ENCODE measurements at regions not wholly inside any gene's neighbourhood (a gene's known extent, or its start where the extent isn't known, plus 50 kb on each side); places are given as distances from the start of the nearest gene placed in this dataset.

DNA sequence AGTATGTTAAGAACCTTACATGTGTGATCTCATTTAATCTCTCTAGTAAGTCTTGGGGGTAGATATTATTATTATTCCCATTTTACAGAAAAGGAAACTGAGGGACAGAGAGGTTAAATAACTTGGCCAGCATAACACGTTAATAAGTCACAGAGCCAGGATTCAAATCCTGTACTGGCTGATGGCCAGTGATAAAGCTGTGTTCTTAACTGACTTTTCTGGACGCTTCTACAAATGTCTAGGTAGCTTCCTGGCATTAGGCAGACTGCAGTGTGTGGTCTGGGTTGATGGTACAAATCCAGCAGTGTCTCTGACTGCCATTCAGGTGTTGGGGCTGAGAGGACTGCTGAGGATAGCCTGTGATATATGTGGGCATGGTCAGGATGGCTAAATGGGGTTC is 125.8 kb upstream of the CXCL14 start:
- Histone ChIP-seq H2BK12ac (ENCODE audit: low read depth, low read length) (no peak overlapping the region), H4K8ac (ENCODE audit: extremely low read depth, insufficient read depth, low read length) (no peak overlapping the region), H2AFZ (ENCODE audit: low read length) (no peak overlapping the region), H4K5ac (ENCODE audit: insufficient read length, low read depth, low read length) (no peak overlapping the region), H2BK20ac (ENCODE audit: low read length) (no peak overlapping the region), H3K23me2 (ENCODE audit: low read depth, low read length) (no peaks in the 10 kb centered on the region), H4K20me1 (replicated peaks in 1 of 2; ENCODE audit: control insufficient read depth in 1 of 2, insufficient read depth in 2 of 2, low read length in 2 of 2) (no peaks in the 10 kb centered on the region), H3K27me3 (replicated peaks in 1 of 4; ENCODE audit: control insufficient read depth in 3 of 4, extremely low read depth in 1 of 4, insufficient read depth in 3 of 4, low read length in 3 of 4) (no peaks in the 10 kb centered on the region; a peak in 1 of 7 replicates), H3K14ac (ENCODE audit: insufficient read length) (no peak overlapping the region), H3K79me1 (ENCODE audit: low read depth, low read length) (no peaks in the 10 kb centered on the region; the same call in 1 of the 2 replicates), H3K18ac (ENCODE audit: extremely low read depth, low read length) (no peak overlapping the region), H3K23ac (ENCODE audit: insufficient read length) (no peak overlapping the region), H2BK15ac (ENCODE audit: low read length) (no peak overlapping the region), H3K4me2 (ENCODE audit: insufficient read depth in 1 of 2, low read depth in 2 of 2, low read length in 2 of 2) (no peak overlapping the region), H2BK5ac (ENCODE audit: low read depth, low read length) (no peak overlapping the region), H3K4me1 (replicated peaks in 1 of 4; ENCODE audit: control insufficient read depth in 3 of 4, insufficient read depth in 4 of 4, low read length in 3 of 4) (peaks cover 0 to 3% (median 0%) of the 10 kb centered on the region in 4 experiments; a peak in 1 of 7 replicates), H3K27ac (ENCODE audit: low read depth, low read length) (no peak overlapping the region), H2AK5ac (ENCODE audit: low read depth, low read length) (no peak overlapping the region), H3K79me2 (ENCODE audit: control insufficient read depth in 1 of 2, insufficient read depth in 2 of 2, low read length in 2 of 2) (no peaks in the 10 kb centered on the region), H3K9me3 (ENCODE audit: insufficient read depth in 2 of 2, low read depth in 1 of 2, low read length in 1 of 2) (no peaks in the 10 kb centered on the region), H3K9ac (replicated peaks in 1 of 4; ENCODE audit: extremely low read depth in 1 of 4, low read depth in 3 of 4, low read length in 3 of 4) (no peak overlapping the region), H3K36me3 (ENCODE audit: control insufficient read depth in 2 of 4, insufficient read depth in 4 of 4, low read length in 3 of 4) (no peaks in the 10 kb centered on the region), H3K4ac (replicated peaks; ENCODE audit: insufficient read length, low read depth, low read length) (no peak overlapping the region), H4K91ac (replicated peaks; ENCODE audit: insufficient read length, low read length) (no peak overlapping the region), H3K4me3 (ENCODE audit: extremely low read depth in 1 of 4, insufficient read depth in 2 of 4, low read depth in 3 of 4, low read length in 4 of 4) (no peak overlapping the region), H3K56ac (replicated peaks; ENCODE audit: insufficient read length, low read depth, low read length) (no peak overlapping the region), H2BK120ac (replicated peaks; ENCODE audit: low read depth, low read length) (no peak overlapping the region)
- no peak for DNase-seq (ENCODE audit: low read depth in 1 of 2, low spot score in 2 of 2)
- 86% methylated on average over 2 of the region's 2 CpGs; no CpG with 5 or more reads in 1 of the 2 experiments for WGBS, 2 experiments (ENCODE audit: extremely low coverage in 1 of 2, insufficient coverage in 1 of 2, insufficient read length in 1 of 2, insufficient replicate concordance in 2 of 2, low coverage in 1 of 2, low lambda C conversion rate in 2 of 2, missing lambda C conversion rate in 1 of 2)
- no peak for FAIRE-seq
- TF ChIP-seq GABPA (IDR thresholded peaks at IDR 0.05; ENCODE audit: borderline replicate concordance, insufficient read depth, low read length): no peak
- no peak for TF ChIP-seq CHD1 (IDR thresholded peaks at IDR 0.05; ENCODE audit: low read depth, low read length)
- TF ChIP-seq, protein P1, sequence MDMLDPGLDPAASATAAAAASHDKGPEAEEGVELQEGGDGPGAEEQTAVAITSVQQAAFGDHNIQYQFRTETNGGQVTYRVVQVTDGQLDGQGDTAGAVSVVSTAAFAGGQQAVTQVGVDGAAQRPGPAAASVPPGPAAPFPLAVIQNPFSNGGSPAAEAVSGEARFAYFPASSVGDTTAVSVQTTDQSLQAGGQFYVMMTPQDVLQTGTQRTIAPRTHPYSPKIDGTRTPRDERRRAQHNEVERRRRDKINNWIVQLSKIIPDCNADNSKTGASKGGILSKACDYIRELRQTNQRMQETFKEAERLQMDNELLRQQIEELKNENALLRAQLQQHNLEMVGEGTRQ (IDR thresholded peaks at IDR 0.05; ENCODE audit: low read length): no peak
- no peak for TF ChIP-seq YY1 (IDR thresholded peaks at IDR 0.05; ENCODE audit: low read depth, low read length)
- TF ChIP-seq EP300 (IDR thresholded peaks at IDR 0.05; ENCODE audit: borderline replicate concordance in 1 of 2, low read depth in 2 of 2, low read length in 2 of 2): no peak
- no peak for TF ChIP-seq MAFK (IDR thresholded peaks at IDR 0.05; ENCODE audit: low read depth, low read length)
- TF ChIP-seq ATF2 (IDR thresholded peaks at IDR 0.05; ENCODE audit: low read length): no peak
- no peak for TF ChIP-seq RFX5 (IDR thresholded peaks at IDR 0.05; ENCODE audit: borderline replicate concordance, low read depth, low read length)
- TF ChIP-seq HDAC2 (IDR thresholded peaks at IDR 0.05; ENCODE audit: borderline replicate concordance in 1 of 2, low read depth in 2 of 2, low read length in 2 of 2): no peak
- ChIA-PET POLR2A (ENCODE audit: partially characterized antibody) (no interaction called here), CTCF (ENCODE audit: partially characterized antibody) (interaction anchor here (0.7 to 2.1 kb wide), 11 partner anchors 9 to 247 kb away, joined by 3 to 7 read pairs (median 3); partner anchors contain the start of gene CXCL14)

Measured in H1 (cell line).